RPMI7951 (cell line): ENCODE measurements at regions not wholly inside any gene's neighbourhood (a gene's known extent, or its start where the extent isn't known, plus 50 kb on each side); places are given as distances from the start of the nearest gene placed in this dataset.

ENCODE experiments used
- DNase-seq: peaks from one replicate; pipeline ENCODE4 v3.0.0-alpha.2; 2012; ENCODE audit warnings: low read depth

DNA sequence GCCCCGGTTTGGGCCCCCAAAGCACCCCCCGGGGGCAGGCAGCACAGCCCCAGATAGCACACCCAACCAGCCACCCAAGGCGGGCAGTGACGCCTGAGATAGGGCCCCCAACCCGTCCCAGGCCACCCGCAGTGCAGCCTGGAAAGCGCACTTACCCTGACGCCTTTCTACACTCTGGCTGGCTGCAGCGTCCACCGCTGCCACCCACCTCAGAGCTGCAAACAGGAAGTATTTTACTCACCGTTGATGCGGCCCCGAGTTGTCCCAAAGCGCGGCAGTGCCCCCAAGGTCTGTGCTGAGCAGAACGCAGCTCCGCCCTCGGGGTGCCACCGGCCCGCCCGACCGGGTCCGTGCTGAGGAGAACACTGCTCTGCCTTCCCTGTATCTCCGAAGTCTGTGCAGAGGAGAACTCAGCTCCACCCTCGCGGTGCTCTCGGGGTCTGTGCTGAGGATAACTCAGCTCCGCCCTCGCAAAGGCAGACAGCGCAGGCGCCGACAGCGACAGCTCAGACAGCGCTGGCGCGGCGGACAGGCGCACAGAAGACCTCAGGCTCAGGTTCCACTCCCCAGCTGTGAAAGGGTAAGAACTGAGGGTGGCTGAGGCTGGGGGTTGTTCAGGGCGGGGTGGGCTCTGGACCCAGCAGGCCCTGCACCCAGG, 786.9 kb downstream of the CDY1 start:
- DNase-seq, result no peak

DNA sequence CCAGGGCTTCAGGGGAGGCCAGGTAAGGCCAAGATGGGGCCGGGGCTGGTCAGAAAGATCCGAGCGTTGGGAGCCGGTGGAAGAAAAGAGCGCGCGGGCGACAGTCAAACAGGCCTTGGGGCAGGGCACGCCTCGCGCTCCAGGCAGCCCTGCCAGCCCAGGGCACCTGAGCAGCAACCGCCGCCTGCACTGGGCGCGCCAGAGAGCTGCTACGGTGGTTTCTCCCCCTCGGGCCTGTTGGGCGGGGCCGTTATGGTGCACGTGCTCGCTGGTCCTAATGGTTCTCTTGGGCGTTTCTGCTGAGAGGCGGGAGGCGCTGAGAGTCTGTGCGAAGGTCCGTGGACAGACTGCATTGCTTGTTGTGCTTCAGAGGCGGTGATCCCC, 787.4 kb downstream of the CDY1 start:
- DNase-seq, result no peak
